ENCODE measurements at regions not wholly inside any gene's neighbourhood (a gene's known extent, or its start where the extent isn't known, plus 50 kb on each side); places are given as distances from the start of the nearest gene placed in this dataset.

DNA sequence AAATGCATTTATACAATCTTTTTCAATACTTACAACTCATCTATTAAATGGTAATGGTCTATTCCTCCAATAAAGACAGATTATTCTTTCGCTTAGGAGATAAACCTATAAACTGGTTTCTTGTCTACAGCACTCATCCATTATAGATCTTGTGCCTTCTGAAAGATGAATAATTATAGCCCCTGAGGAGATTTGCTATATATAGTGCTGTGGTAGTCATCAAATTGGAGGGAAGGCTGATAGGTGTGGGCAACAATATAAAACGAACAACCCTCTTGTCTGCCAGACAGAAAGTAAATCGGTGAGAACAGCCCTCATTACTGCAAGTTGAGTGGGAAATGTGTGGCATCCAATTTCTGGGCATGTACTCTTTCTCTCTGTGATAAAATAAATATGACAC lies 292.5 kb upstream of the CNR1 start:
- Histone ChIP-seq H3K27ac (replicated peaks) (no peak overlapping the region), H3K27me3 (ENCODE audit: low read depth) (peaks cover 4% of the 10 kb centered on the region), H3K9me3 (replicated peaks) (no peaks in the 10 kb centered on the region), H3K4me1 (no peaks in the 10 kb centered on the region), H3K4me3 (no peak overlapping the region), H3K36me3 (no peaks in the 10 kb centered on the region)
- DNase-seq, result no peak
- TF ChIP-seq, protein P1, sequence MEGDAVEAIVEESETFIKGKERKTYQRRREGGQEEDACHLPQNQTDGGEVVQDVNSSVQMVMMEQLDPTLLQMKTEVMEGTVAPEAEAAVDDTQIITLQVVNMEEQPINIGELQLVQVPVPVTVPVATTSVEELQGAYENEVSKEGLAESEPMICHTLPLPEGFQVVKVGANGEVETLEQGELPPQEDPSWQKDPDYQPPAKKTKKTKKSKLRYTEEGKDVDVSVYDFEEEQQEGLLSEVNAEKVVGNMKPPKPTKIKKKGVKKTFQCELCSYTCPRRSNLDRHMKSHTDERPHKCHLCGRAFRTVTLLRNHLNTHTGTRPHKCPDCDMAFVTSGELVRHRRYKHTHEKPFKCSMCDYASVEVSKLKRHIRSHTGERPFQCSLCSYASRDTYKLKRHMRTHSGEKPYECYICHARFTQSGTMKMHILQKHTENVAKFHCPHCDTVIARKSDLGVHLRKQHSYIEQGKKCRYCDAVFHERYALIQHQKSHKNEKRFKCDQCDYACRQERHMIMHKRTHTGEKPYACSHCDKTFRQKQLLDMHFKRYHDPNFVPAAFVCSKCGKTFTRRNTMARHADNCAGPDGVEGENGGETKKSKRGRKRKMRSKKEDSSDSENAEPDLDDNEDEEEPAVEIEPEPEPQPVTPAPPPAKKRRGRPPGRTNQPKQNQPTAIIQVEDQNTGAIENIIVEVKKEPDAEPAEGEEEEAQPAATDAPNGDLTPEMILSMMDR (IDR thresholded peaks at IDR 0.05; ENCODE audit: borderline replicate concordance), result no peak
- intact Hi-C loops (cut with micrococcal nuclease), result no loop called here

DNA sequence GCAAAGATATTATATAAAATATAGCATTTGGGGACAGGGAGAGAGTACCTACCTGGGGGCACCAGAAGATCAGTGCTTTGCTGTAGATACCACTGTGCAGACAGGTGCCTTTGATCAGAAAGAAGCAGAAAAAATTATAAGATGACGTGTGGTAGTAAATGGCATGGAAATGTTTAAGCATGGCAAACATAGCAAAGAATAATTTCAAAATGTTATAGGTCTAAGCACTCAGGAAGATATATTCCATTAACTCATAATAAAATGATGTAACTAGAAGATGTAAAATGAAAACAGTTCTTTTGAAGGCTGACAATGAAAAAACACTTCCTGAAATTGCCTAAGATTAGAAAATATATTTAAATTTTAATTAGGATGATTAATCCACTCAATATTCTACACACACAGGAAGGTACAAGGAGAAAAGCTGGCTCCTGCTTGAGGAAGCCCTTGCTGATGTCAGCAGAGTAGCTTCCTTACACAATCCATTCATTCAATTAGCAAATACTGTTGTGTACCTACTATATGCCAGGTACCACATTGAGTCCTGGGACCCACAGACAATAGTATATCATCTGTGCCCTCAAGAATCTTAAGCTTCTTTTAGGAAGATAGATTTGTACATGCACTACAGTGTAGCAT lies 290.2 kb upstream of the CNR1 start:
- Histone ChIP-seq H3K4me1 (no peaks in the 10 kb centered on the region), H3K27ac (replicated peaks) (no peak overlapping the region), H3K36me3 (no peaks in the 10 kb centered on the region), H3K9me3 (replicated peaks) (no peaks in the 10 kb centered on the region), H3K27me3 (ENCODE audit: low read depth) (peaks cover 4% of the 10 kb centered on the region), H3K4me3 (no peak overlapping the region)
- intact Hi-C loops (cut with micrococcal nuclease), result no loop called here
- TF ChIP-seq, protein P1 (IDR thresholded peaks at IDR 0.05; ENCODE audit: borderline replicate concordance), result no peak
- no peak for DNase-seq

DNA sequence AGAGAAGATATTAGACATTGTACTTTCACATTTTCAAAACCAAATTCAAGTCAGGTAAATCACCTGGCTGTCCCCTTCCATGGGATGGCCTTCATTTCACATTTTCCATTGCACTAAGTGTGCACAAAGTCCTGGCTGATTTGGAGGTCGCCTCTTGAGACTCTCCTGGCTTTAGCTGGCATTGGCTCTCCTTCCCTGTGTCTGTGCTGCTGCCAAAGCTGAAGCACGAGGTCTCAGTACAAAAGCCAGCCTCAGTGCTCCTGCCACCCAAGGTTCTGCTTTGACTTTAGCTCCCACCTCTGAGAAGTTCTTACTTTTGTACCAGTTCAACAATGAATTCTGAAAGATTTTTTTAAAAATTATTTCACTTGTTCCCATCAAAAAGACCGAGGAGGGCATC lies 289.2 kb upstream of the CNR1 start:
- Histone ChIP-seq H3K36me3 (no peaks in the 10 kb centered on the region), H3K27me3 (ENCODE audit: low read depth) (peaks cover 4% of the 10 kb centered on the region), H3K4me3 (no peak overlapping the region), H3K9me3 (replicated peaks) (no peaks in the 10 kb centered on the region), H3K4me1 (no peaks in the 10 kb centered on the region), H3K27ac (replicated peaks) (no peak overlapping the region)
- TF ChIP-seq, protein P1 (IDR thresholded peaks at IDR 0.05; ENCODE audit: borderline replicate concordance), result no peak
- intact Hi-C loops (cut with micrococcal nuclease), result no loop called here
- DNase-seq, result peak; percentile 24

DNA sequence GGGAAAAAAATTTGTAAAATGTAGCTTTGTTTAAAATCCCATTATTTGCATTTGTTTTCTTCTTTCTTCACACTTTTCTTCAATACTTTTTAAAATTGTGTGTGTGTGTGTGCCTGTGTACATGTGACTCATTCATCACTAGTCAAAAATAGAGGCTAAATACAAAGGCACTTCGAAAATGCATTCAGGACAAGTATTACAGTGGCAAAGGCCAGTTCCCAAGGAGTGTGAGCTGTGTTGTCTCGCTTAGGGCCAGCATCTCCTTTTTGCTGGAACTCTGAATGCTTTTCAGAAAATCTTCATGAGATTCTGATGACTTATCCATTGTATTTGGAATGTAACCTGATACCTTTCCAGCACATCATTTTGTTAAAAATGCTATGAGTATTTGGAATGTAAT lies 288.5 kb upstream of the CNR1 start:
- H3K4me3 ChIP-seq, result no peak overlapping the region
- no peaks in the 10 kb centered on the region for H3K9me3 ChIP-seq (replicated peaks)
- TF ChIP-seq, protein P1 (IDR thresholded peaks at IDR 0.05; ENCODE audit: borderline replicate concordance), result no peak
- H3K27me3 ChIP-seq (ENCODE audit: low read depth), result peaks cover 4% of the 10 kb centered on the region
- H3K36me3 ChIP-seq, result no peaks in the 10 kb centered on the region
- intact Hi-C loops (cut with micrococcal nuclease), result no loop called here
- no peak for DNase-seq
- no peak overlapping the region for H3K27ac ChIP-seq (replicated peaks)
- no peaks in the 10 kb centered on the region for H3K4me1 ChIP-seq

DNA sequence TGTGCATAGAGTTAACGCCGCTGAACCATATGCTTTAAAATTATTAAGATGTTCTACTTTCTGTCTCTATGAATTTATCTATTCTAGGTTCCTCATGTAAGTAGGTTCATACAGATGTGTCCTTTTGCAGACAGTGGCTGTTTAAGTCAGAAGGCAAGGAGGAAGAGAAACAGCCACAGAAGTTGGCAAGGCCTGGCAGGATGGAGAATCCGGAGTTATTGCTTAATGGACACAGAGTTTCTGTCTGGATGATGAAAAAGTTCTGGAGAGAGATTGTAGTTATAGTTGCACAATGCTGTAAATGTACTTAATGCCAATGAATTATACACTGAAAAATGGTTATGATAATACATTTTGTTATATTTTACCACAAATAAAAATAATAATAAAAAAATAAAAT lies 283.6 kb upstream of the CNR1 start:
- TF ChIP-seq, protein P1 (IDR thresholded peaks at IDR 0.05; ENCODE audit: borderline replicate concordance), result no peak
- intact Hi-C loops (cut with micrococcal nuclease), result no loop called here
- no peak overlapping the region for H3K4me3 ChIP-seq
- no peaks in the 10 kb centered on the region for H3K27me3 ChIP-seq (ENCODE audit: low read depth)
- H3K4me1 ChIP-seq, result no peaks in the 10 kb centered on the region
- no peaks in the 10 kb centered on the region for H3K9me3 ChIP-seq (replicated peaks)
- no peak for DNase-seq
- H3K27ac ChIP-seq (replicated peaks), result no peak overlapping the region
- H3K36me3 ChIP-seq, result no peaks in the 10 kb centered on the region

Data from left ventricle myocardium inferior (tissue), 1 donor.